Prostate gland (tissue), 2 donors: ENCODE measurements at regions not wholly inside any gene's neighbourhood (a gene's known extent, or its start where the extent isn't known, plus 50 kb on each side); places are given as distances from the start of the nearest gene placed in this dataset.
"Not testable (repeated sequence)": the region's sequence is repeated elsewhere in the genome, so short reads cannot be mapped to it uniquely, and the experiment has no call there.

Experiments used
- DNase-seq: peaks from one replicate; pipeline ENCODE4 v3.0.0-alpha.2; 2019; ENCODE audit warnings: low spot score
- H3K27ac ChIP-seq, 2 donors: fragments of 200-600 bp; sonication (generic); 2 replicates each; pipeline ENCODE4 v1.5.1; 2017 to 2019
- H3K27me3 ChIP-seq: fragments of 200-600 bp; sonication (generic); replicated peaks from 2 replicates; pipeline ENCODE4 v1.5.1; 2019; ENCODE audit not compliant: insufficient read depth
- H3K36me3 ChIP-seq, 2 donors: fragments of 200-600 bp; sonication (generic); 1 replicate in 1 of 2; 2 replicates in 1 of 2; pipeline versions ENCODE4 v1.5.1 to v1.8.1; 2017 to 2019
- H3K4me1 ChIP-seq: fragments of 200-600 bp; sonication (generic); replicated peaks from 2 replicates; pipeline ENCODE4 v1.5.1; 2019
- H3K4me3 ChIP-seq, 2 donors: fragments of 200-600 bp; sonication (generic); 2 replicates each; pipeline ENCODE4 v1.5.1; 2017 to 2019
- H3K9me3 ChIP-seq: fragments of 200-600 bp; sonication (generic); 2 replicates; pipeline ENCODE4 v1.5.1; 2017
- POLR2A ChIP-seq: fragments of 450-650 bp; IDR thresholded peaks from one replicate; pipeline ENCODE4 v1.6.1; 2016; ENCODE audit warnings: antibody characterized with exemption, mild to moderate bottlenecking
- POLR2AphosphoS5 ChIP-seq: sonication (generic); formaldehyde crosslinking; IDR thresholded peaks from one replicate; pipeline ENCODE4 v1.6.1; 2017; ENCODE audit warnings: antibody characterized with exemption
- WGBS: methylation state at CpG from one replicate; pipeline ENCODE4 v1.1.5; 2018; 5-methylcytosine and 5-hydroxymethylcytosine counted together
- intact Hi-C: fragments of 100-400 bp; cut with DNase I; formaldehyde crosslinking; loops from one replicate; pipeline ENCODE4 v1.14.2; 2022
- TF ChIP-seq, protein P1 (sequence below), 4 experiments: fragments of 200-600 bp in 2 of 4; fragments of 450-650 bp in 2 of 4; sonication (generic) in 2 of 4; IDR thresholded peaks; 1 replicate in 3 of 4; 2 replicates in 1 of 4; pipeline ENCODE4 v1.5.1; 2016 to 2019; ENCODE audit warnings: antibody characterized with exemption in 4 of 4, mild to moderate bottlenecking in 2 of 4, moderate library complexity in 2 of 4

DNA sequence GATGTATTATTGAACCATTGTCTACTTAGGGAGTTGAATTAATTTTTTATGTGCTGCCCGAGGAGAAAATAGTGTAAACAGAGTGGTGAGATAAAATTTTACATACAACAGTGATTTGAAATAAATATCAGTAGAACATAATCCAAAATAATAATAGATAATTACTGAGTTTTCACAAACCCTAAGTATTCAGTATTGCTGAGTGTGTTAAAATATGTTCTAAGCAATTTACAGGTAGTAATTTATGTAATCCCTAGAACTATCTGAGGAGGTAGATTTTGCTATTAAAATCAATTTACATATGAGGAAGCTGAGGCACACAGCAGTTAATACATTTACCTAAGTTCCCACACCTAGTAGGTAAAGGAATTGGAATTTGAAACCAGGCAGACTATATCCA, 134.7 kb upstream of the FAT1 start:
- Histone ChIP-seq H3K27me3 (no peaks in the 10 kb centered on the region), H3K36me3 (no peaks in the 10 kb centered on the region), H3K9me3 (no peaks in the 10 kb centered on the region), H3K4me3 (no peak overlapping the region), H3K4me1 (no peaks in the 10 kb centered on the region), H3K27ac (no peak overlapping the region)
- 60% methylated on average over 1 of the region's 1 CpG for WGBS
- no peak for TF ChIP-seq POLR2A
- no peak for TF ChIP-seq POLR2AphosphoS5
- TF ChIP-seq, protein P1, sequence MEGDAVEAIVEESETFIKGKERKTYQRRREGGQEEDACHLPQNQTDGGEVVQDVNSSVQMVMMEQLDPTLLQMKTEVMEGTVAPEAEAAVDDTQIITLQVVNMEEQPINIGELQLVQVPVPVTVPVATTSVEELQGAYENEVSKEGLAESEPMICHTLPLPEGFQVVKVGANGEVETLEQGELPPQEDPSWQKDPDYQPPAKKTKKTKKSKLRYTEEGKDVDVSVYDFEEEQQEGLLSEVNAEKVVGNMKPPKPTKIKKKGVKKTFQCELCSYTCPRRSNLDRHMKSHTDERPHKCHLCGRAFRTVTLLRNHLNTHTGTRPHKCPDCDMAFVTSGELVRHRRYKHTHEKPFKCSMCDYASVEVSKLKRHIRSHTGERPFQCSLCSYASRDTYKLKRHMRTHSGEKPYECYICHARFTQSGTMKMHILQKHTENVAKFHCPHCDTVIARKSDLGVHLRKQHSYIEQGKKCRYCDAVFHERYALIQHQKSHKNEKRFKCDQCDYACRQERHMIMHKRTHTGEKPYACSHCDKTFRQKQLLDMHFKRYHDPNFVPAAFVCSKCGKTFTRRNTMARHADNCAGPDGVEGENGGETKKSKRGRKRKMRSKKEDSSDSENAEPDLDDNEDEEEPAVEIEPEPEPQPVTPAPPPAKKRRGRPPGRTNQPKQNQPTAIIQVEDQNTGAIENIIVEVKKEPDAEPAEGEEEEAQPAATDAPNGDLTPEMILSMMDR (IDR thresholded peaks at IDR 0.05), result no peak
- intact Hi-C loops, result no loop called here
- no peak for DNase-seq

DNA sequence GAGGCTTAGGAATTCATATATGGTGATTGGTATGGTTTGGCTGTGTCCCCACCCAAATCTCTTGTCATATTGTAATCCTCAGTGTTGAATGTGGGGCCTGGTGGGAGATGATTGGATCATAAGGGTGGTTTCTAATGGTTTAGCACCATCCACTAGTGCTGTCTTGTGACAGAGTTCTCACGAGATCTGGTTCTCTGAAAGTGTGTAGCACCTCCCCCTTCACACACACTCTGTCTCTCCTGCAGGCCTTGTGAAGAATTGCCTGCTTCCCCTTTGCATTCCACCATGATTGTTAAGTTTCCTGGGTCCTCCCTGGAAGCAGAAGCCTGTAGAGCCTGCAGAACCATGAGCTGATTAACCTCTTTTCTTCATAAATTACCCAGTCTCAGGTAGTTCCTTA, 135.8 kb upstream of the FAT1 start:
- H3K36me3 ChIP-seq, result no peaks in the 10 kb centered on the region
- no peak for DNase-seq
- no peak overlapping the region for H3K4me3 ChIP-seq
- no peak for TF ChIP-seq POLR2AphosphoS5
- TF ChIP-seq, protein P1 (IDR thresholded peaks at IDR 0.05), result no peak
- TF ChIP-seq POLR2A, result no peak
- H3K27ac ChIP-seq, result no peak overlapping the region
- no peaks in the 10 kb centered on the region for H3K9me3 ChIP-seq
- WGBS, result 88% methylated on average over 1 of the region's 1 CpG
- intact Hi-C loops, result no loop called here
- no peaks in the 10 kb centered on the region for H3K27me3 ChIP-seq
- H3K4me1 ChIP-seq, result no peaks in the 10 kb centered on the region

DNA sequence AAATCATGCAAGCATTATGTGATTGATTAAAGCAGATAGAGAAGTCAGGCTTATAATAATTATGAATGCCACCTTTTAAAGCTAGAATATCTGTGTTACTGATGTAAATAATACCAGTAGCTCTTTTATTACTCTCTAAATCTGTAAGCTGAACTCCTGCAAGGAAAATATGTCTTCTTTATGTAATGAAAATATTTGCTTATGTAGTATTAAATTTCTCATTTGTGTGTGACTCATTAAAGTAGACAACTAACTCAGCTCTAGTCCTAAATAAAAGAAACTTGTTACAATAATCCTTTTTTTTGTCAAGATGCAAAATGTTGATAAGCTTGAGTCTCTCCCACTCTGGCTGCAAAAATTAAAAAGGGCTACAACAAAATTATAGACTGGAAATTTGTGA, 137.7 kb upstream of the FAT1 start:
- Histone ChIP-seq H3K9me3 (no peaks in the 10 kb centered on the region), H3K4me3 (no peak overlapping the region), H3K27ac (no peak overlapping the region), H3K27me3 (no peaks in the 10 kb centered on the region), H3K4me1 (no peaks in the 10 kb centered on the region), H3K36me3 (no peaks in the 10 kb centered on the region)
- DNase-seq, result no peak
- intact Hi-C loops, result no loop called here
- no peak for TF ChIP-seq POLR2A
- no peak for TF ChIP-seq POLR2AphosphoS5
- TF ChIP-seq, protein P1 (IDR thresholded peaks at IDR 0.05), result no peak

DNA sequence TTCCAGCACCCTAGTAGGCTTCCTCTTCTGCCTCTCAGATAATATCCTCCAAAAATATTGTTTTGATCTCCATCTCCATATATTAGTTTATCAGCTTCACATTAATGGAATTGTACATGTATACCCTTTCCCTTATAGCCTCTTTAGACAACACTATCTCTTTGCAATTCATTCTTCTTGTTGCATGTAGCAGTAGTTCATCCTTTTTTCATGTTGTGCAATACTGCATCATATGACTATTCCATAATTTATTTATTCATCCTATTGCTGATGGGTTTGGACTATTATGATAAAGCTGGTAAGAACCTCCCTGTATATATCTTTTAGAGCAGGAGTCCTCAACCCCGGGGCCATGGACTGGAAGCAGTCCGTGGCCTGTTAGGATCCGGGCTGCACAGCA, 148.2 kb upstream of the FAT1 start:
- H3K4me3 ChIP-seq, result no peak overlapping the region
- intact Hi-C loops, result no loop called here
- no peaks in the 10 kb centered on the region for H3K27me3 ChIP-seq
- H3K36me3 ChIP-seq, result no peaks in the 10 kb centered on the region
- no peaks in the 10 kb centered on the region for H3K4me1 ChIP-seq
- no peak for TF ChIP-seq POLR2AphosphoS5
- TF ChIP-seq, protein P1 (IDR thresholded peaks at IDR 0.05), result no peak
- TF ChIP-seq POLR2A, result no peak
- no peak overlapping the region for H3K27ac ChIP-seq
- 98% methylated on average over 3 of the region's 3 CpGs for WGBS
- no peak for DNase-seq
- no peaks in the 10 kb centered on the region for H3K9me3 ChIP-seq

DNA sequence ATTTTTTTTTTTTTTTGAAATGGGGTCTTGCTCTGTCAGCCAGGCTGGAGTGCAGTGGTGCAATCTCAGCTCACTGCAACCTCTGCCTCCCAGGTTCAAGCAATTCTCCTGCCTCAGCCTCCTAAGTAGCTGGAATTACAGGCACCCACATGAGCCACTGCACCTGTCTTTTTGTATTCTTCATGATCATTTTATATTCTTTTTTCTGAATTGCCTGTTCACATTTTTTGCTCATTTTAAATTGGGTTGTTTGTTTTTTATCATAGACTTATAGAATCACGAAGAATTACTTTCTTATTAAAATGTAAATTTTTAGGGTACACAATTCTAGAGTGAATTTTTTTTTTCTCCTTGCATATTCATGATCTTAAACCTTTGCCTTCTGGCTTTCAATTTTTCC, 149.4 kb upstream of the FAT1 start:
- H3K9me3 ChIP-seq, intact Hi-C loops, H3K27ac ChIP-seq, H3K4me3 ChIP-seq, H3K36me3 ChIP-seq, H3K4me1 ChIP-seq, DNase-seq, H3K27me3 ChIP-seq: not testable (repeated sequence)
- 87% methylated on average over 1 of the region's 1 CpG for WGBS
